Right atrium auricular region (tissue), 2 donors: ENCODE measurements at regions not wholly inside any gene's neighbourhood (a gene's known extent, or its start where the extent isn't known, plus 50 kb on each side); places are given as distances from the start of the nearest gene placed in this dataset.

Experiments
- DNase-seq: peaks from one replicate; pipeline ENCODE4 v3.0.0-alpha.2; 2019; ENCODE audit warnings: low spot score
- H3K27ac ChIP-seq, 2 donors: fragments of 200-600 bp; sonication (generic); 1 replicate in 1 of 2; 2 replicates in 1 of 2; pipeline ENCODE4 v1.5.1; 2016 to 2019
- H3K27me3 ChIP-seq, 2 donors: fragments of 200-600 bp; sonication (generic); one replicate each; pipeline versions ENCODE4 v1.5.1 to v1.6.0; 2017 to 2019
- H3K36me3 ChIP-seq: fragments of 200-600 bp; sonication (generic); one replicate; pipeline ENCODE4 v1.5.1; 2016
- H3K4me1 ChIP-seq, 2 donors: fragments of 200-600 bp; sonication (generic); one replicate each; pipeline versions ENCODE4 v1.5.1 to v1.6.0; 2017 to 2019
- H3K4me3 ChIP-seq, 2 donors: fragments of 200-600 bp; sonication (generic); 1 replicate in 1 of 2; 2 replicates in 1 of 2; pipeline ENCODE4 v1.5.1; 2017 to 2019; ENCODE audit warnings: mild to moderate bottlenecking in 1 of 2, moderate library complexity in 1 of 2
- H3K9me3 ChIP-seq, 2 donors: fragments of 200-600 bp; sonication (generic); one replicate each; pipeline ENCODE4 v1.5.1; 2019
- TF ChIP-seq, protein P1 (sequence below), 2 donors: fragments of 200-600 bp; sonication (generic); IDR thresholded peaks; one replicate each; pipeline ENCODE4 v1.5.1; 2019; ENCODE audit warnings: antibody characterized with exemption in 2 of 2

DNA sequence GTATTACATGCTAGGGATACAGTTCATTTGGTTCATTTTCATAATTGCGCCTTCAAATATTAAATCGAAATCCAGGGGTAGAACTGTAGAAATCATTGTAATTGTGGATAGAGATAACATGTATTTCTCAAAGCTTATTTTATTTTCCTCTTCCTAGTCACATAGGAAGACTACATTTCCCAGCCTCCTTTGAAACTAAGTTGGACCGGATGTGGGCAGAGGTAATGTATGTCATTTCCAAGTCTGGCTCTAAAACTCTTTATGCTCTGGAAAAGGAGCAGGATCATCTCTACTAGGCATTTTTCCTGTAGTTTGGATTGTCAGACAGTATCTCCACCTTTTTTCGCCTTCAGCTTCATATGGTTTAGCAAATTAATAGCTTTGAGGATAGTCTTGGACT, 70.1 kb upstream of the CRY1 start:
- TF ChIP-seq, protein P1, sequence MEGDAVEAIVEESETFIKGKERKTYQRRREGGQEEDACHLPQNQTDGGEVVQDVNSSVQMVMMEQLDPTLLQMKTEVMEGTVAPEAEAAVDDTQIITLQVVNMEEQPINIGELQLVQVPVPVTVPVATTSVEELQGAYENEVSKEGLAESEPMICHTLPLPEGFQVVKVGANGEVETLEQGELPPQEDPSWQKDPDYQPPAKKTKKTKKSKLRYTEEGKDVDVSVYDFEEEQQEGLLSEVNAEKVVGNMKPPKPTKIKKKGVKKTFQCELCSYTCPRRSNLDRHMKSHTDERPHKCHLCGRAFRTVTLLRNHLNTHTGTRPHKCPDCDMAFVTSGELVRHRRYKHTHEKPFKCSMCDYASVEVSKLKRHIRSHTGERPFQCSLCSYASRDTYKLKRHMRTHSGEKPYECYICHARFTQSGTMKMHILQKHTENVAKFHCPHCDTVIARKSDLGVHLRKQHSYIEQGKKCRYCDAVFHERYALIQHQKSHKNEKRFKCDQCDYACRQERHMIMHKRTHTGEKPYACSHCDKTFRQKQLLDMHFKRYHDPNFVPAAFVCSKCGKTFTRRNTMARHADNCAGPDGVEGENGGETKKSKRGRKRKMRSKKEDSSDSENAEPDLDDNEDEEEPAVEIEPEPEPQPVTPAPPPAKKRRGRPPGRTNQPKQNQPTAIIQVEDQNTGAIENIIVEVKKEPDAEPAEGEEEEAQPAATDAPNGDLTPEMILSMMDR (IDR thresholded peaks at IDR 0.05), result no peak
- Histone ChIP-seq H3K36me3 (no peaks in the 10 kb centered on the region), H3K4me1 (no peaks in the 10 kb centered on the region), H3K27me3 (no peaks in the 10 kb centered on the region), H3K4me3 (no peak overlapping the region), H3K9me3 (no peaks in the 10 kb centered on the region), H3K27ac (no peak overlapping the region)
- no peak for DNase-seq

DNA sequence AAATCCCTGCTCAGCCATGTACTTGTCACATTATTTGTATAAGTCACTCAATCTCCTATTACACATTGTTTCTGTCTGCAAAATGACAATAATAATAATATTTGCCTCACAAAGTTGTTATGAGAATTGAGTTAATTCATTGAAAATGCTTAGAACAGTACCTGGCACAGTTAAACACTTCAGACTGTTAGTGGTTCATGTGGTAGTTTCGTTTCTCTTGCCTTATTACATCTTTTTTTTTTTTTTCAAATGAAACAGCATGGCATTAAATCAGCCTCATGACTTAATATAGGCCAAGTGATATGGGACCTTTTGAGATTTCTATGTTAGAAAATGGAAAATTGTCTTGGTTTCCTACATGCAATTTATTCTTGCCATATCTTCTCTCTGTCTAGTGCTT, 71.0 kb upstream of the CRY1 start:
- Histone ChIP-seq H3K4me3 (no peak overlapping the region), H3K4me1 (no peaks in the 10 kb centered on the region), H3K27me3 (no peaks in the 10 kb centered on the region), H3K36me3 (no peaks in the 10 kb centered on the region), H3K9me3 (no peaks in the 10 kb centered on the region), H3K27ac (no peak overlapping the region)
- no peak for DNase-seq
- TF ChIP-seq, protein P1 (IDR thresholded peaks at IDR 0.05), result no peak

DNA sequence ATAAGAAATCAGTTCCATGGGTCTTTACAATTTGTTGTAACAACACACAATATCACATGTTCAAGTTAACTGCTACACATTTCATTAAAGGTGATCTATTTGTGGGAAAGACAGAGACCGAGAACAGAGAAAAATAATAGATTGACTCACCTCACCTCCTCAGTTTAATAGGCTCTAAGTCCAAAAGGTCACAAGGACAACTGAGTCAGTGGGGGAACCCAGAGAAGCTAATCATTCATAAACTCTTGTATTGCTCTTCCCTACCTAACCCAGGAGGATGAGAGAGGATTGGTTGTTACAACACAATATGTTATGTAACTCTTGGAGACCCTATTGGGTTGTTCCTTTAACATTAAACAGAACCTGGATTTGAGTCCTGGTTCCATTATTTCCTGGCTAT, 72.2 kb upstream of the CRY1 start:
- DNase-seq, result no peak

DNA sequence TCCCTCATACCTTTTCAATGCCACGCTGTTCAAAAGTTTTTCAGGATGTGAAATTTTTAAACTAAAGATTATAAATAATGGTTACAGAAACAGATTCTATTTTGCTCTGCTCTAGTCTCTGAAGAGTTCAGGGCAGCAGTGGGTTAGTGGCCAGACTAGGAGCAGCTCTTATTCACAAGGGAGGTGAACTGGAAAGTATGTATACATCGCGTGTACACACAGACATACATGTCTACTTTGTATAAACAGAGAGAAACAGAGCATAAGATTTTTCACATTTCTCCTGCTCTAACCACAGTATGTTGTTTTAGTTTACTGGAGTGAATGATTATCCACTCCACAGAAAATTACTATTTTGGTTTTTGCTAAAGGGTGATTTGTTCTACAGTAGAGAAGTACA, 74.4 kb upstream of the CRY1 start:
- H3K9me3 ChIP-seq, result no peaks in the 10 kb centered on the region
- no peaks in the 10 kb centered on the region for H3K36me3 ChIP-seq
- H3K27ac ChIP-seq, result no peak overlapping the region
- DNase-seq, result no peak
- H3K4me1 ChIP-seq, result no peaks in the 10 kb centered on the region
- H3K27me3 ChIP-seq, result no peaks in the 10 kb centered on the region
- TF ChIP-seq, protein P1 (IDR thresholded peaks at IDR 0.05), result no peak
- no peak overlapping the region for H3K4me3 ChIP-seq

More for the DNA sequence above, 72.2 kb upstream of the CRY1 start:
- H3K4me1 ChIP-seq, result no peaks in the 10 kb centered on the region
- no peaks in the 10 kb centered on the region for H3K9me3 ChIP-seq
- no peak overlapping the region for H3K27ac ChIP-seq
- no peak overlapping the region for H3K4me3 ChIP-seq
- no peaks in the 10 kb centered on the region for H3K36me3 ChIP-seq
- TF ChIP-seq, protein P1 (IDR thresholded peaks at IDR 0.05), result no peak
- no peaks in the 10 kb centered on the region for H3K27me3 ChIP-seq

DNA sequence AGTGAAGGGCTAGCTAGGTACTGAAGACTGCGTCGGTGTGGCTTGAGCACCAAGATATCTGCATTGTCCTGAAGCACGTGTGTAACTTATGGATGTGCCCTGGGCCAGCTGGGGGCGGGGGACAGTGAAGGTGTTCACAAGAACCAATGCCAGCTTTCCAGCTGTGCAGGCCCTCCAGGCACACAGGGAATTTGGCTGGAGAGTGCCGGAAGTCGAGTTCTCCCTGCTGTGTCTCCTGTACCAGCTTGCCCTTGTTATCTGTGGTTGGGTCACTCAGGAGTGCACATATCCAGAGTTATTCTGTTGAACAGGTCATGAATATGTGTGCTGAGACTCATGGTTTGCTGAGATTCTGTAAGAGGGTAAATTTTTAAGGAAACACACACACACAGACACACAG, 75.9 kb upstream of the CRY1 start:
- TF ChIP-seq, protein P1 (IDR thresholded peaks at IDR 0.05), result no peak
- no peaks in the 10 kb centered on the region for H3K27me3 ChIP-seq

DNA sequence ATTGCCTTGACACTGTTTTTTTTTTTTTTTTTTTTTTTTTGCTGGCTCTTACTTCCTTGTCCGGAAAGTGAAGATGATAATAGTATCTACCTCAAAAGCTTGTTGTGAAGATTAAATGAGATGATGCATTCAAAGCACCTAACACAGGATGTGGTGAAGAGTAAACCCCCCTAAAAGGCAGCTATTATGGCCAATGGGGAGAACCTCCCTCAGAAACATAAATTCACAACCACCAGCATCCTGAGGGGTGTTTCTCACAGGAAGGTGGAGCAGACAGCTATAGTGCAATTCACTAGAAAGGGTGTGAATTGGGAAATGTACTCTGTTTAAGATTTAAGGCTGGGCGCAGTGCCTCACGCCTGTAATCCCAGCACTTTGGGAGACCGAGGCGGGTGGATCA, 85.4 kb upstream of the CRY1 start:
- Histone ChIP-seq H3K27me3 (no peaks in the 10 kb centered on the region), H3K4me1 (no peaks in the 10 kb centered on the region), H3K9me3 (no peaks in the 10 kb centered on the region), H3K27ac (no peak overlapping the region), H3K4me3 (no peak overlapping the region), H3K36me3 (no peaks in the 10 kb centered on the region)
- TF ChIP-seq, protein P1 (IDR thresholded peaks at IDR 0.05), result no peak
- DNase-seq, result no peak

More for the DNA sequence above, 75.9 kb upstream of the CRY1 start:
- Histone ChIP-seq H3K9me3 (no peaks in the 10 kb centered on the region), H3K4me3 (no peak overlapping the region), H3K4me1 (no peaks in the 10 kb centered on the region), H3K27ac (no peak overlapping the region), H3K36me3 (no peaks in the 10 kb centered on the region)
- no peak for DNase-seq
